WTC11 (cell line): ENCODE measurements at regions not wholly inside any gene's neighbourhood (a gene's known extent, or its start where the extent isn't known, plus 50 kb on each side); places are given as distances from the start of the nearest gene placed in this dataset.

Source experiments
- ATAC-seq: fragments of 200-7000 bp; cut with Tn5 transposase; 2 replicates; pipeline ENCODE4 v1.10.0; 2021; ENCODE audit warnings: mild to moderate bottlenecking, moderate library complexity
- CTCF ChIA-PET: fragments of 300-600 bp; sonication (Branson Sonifier 250); formaldehyde crosslinking; loops from one replicate; lab custom pipeline; 2021; ENCODE audit warnings: antibody characterized with exemption; lab: Charles Lee
- POLR2A ChIA-PET: fragments of 350-600 bp; sonication (Branson Sonifier 250); formaldehyde crosslinking; loops from one replicate; lab custom pipeline; 2021; ENCODE audit warnings: antibody characterized with exemption; lab: Charles Lee
- DNase-seq: peaks from one replicate; pipeline ENCODE4 v3.0.0; 2021; ENCODE audit warnings: low spot score
- H3K27ac Mint-ChIP-seq: 2 replicates; pipeline ENCODE4 v1.8.0; 2021; ENCODE audit warnings: mixed read lengths
- H3K27me3 Mint-ChIP-seq: 2 replicates; pipeline ENCODE4 v1.8.0; 2021; ENCODE audit warnings: low read depth, mild to moderate bottlenecking, moderate library complexity, mixed read lengths
- H3K36me3 Mint-ChIP-seq: 2 replicates; pipeline ENCODE4 v1.8.0; 2021; ENCODE audit warnings: mixed read lengths
- H3K4me1 Mint-ChIP-seq: 2 replicates; pipeline ENCODE4 v1.8.0; 2022; ENCODE audit warnings: mixed read lengths
- H3K4me3 Mint-ChIP-seq: 2 replicates; pipeline ENCODE4 v1.8.0; 2021; ENCODE audit warnings: mild to moderate bottlenecking, moderate library complexity, mixed read lengths
- H3K9me3 Mint-ChIP-seq: 2 replicates; pipeline ENCODE4 v1.8.0; 2021; ENCODE audit warnings: mixed read lengths
- ELF4 ChIP-seq: sonication (generic); formaldehyde crosslinking; IDR thresholded peaks from 2 replicates; pipeline ENCODE4 v1.8.1; 2022; ENCODE audit warnings: low read depth, mild to moderate bottlenecking, moderate library complexity, missing genetic modification reagents
- GRHL2 ChIP-seq: fragments of 250-450 bp; sonication (Bioruptor Pico); IDR thresholded peaks from 2 replicates; pipeline ENCODE4 v1.8.0; 2022; ENCODE audit warnings: mild to moderate bottlenecking, moderate library complexity; ENCODE audit not compliant: insufficient replicate concordance, severe bottlenecking
- GTF2I ChIP-seq: fragments of 250-450 bp; sonication (Bioruptor Pico); conservative IDR thresholded peaks from 2 replicates; pipeline ENCODE4 v1.4.0; 2021; ENCODE audit warnings: mild to moderate bottlenecking
- JUN ChIP-seq: sonication (generic); formaldehyde crosslinking; IDR thresholded peaks from 2 replicates; pipeline ENCODE4 v1.8.0; 2023; ENCODE audit warnings: mild to moderate bottlenecking, missing genetic modification reagents
- NR2C2 ChIP-seq: sonication (generic); formaldehyde crosslinking; IDR thresholded peaks from 2 replicates; pipeline ENCODE4 v1.8.0; 2022; ENCODE audit warnings: mild to moderate bottlenecking, missing genetic modification reagents
- OVOL2 ChIP-seq: fragments of 250-450 bp; sonication (Bioruptor Pico); IDR thresholded peaks from 2 replicates; pipeline ENCODE4 v1.9.0; 2021; ENCODE audit warnings: mild to moderate bottlenecking, borderline replicate concordance
- ZNF263 ChIP-seq: sonication (generic); formaldehyde crosslinking; IDR thresholded peaks from 2 replicates; pipeline ENCODE4 v1.8.1; 2022; ENCODE audit warnings: low read depth, mild to moderate bottlenecking, moderate library complexity, missing genetic modification reagents
- TF ChIP-seq, protein P1 (sequence below): fragments of 250-450 bp; sonication (Bioruptor Pico); IDR thresholded peaks from 2 replicates; pipeline ENCODE4 v1.9.0; 2021; ENCODE audit warnings: mild to moderate bottlenecking
- TF ChIP-seq, protein P2 (sequence below): sonication (generic); formaldehyde crosslinking; IDR thresholded peaks from 2 replicates; pipeline ENCODE4 v1.8.1; 2023; ENCODE audit warnings: mild to moderate bottlenecking, missing genetic modification reagents, moderate library complexity
- TF ChIP-seq, protein P3 (sequence below): sonication (generic); formaldehyde crosslinking; IDR thresholded peaks from 2 replicates; pipeline ENCODE4 v1.8.0; 2022; ENCODE audit warnings: mild to moderate bottlenecking, missing genetic modification reagents
- TF ChIP-seq, protein P4 (sequence below): sonication (generic); formaldehyde crosslinking; IDR thresholded peaks from 2 replicates; pipeline ENCODE4 v1.8.1; 2023; ENCODE audit warnings: mild to moderate bottlenecking, missing genetic modification reagents
- TF ChIP-seq, protein P5 (sequence below): sonication (generic); formaldehyde crosslinking; IDR thresholded peaks from 2 replicates; pipeline ENCODE4 v1.8.1; 2022; ENCODE audit warnings: mild to moderate bottlenecking, missing genetic modification reagents, moderate library complexity, borderline replicate concordance
- TF ChIP-seq, protein P6 (sequence below): sonication (generic); formaldehyde crosslinking; IDR thresholded peaks from 2 replicates; pipeline ENCODE4 v1.8.1; 2022; ENCODE audit warnings: missing genetic modification reagents, borderline replicate concordance
- TF ChIP-seq, protein P7 (sequence below): sonication (generic); formaldehyde crosslinking; IDR thresholded peaks from 2 replicates; pipeline ENCODE4 v1.8.1; 2023; ENCODE audit warnings: mild to moderate bottlenecking, moderate library complexity, missing genetic modification reagents
- TF ChIP-seq, protein P8 (sequence below): fragments of 200-600 bp; IDR thresholded peaks from 2 replicates; pipeline ENCODE4 v1.8.0; 2022; ENCODE audit warnings: antibody characterized with exemption

DNA sequence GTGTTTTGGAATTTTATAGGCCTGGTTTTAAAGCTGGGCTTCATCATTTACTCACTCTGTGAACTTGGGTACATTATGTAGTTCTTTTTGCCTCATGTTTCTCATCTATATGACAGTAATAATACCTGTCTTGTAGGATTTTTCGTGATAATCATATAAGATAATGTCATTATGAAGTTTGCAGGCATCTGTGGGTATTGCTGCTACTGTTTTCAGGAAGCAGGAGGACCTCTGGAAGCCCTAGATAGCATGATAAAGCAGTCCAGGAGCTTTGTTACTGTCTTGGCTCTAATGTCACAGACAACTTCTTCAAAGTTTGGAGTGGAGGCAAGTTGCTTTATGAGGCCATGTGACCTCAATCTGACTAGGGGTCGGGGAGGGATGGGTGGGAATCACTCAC, 145.0 kb upstream of the MEIS2 start:
- H3K27me3 Mint-ChIP-seq: no peaks in the 10 kb centered on the region
- H3K27ac Mint-ChIP-seq: no peak overlapping the region
- no peak overlapping the region for H3K4me3 Mint-ChIP-seq
- no peaks in the 10 kb centered on the region for H3K9me3 Mint-ChIP-seq
- ChIA-PET CTCF (no interaction called here), POLR2A (interaction anchor here (0.7 kb wide), 1 partner anchor 9 kb away, joined by 8 read pairs; no protein-coding TSS in a partner anchor)
- TF ChIP-seq GTF2I (no peak), GRHL2 (CRISPR knock-in tag) (no peak), ELF4 (CRISPR knock-in tag) (no peak), ZNF263 (CRISPR knock-in tag) (no peak)
- TF ChIP-seq, protein P1, sequence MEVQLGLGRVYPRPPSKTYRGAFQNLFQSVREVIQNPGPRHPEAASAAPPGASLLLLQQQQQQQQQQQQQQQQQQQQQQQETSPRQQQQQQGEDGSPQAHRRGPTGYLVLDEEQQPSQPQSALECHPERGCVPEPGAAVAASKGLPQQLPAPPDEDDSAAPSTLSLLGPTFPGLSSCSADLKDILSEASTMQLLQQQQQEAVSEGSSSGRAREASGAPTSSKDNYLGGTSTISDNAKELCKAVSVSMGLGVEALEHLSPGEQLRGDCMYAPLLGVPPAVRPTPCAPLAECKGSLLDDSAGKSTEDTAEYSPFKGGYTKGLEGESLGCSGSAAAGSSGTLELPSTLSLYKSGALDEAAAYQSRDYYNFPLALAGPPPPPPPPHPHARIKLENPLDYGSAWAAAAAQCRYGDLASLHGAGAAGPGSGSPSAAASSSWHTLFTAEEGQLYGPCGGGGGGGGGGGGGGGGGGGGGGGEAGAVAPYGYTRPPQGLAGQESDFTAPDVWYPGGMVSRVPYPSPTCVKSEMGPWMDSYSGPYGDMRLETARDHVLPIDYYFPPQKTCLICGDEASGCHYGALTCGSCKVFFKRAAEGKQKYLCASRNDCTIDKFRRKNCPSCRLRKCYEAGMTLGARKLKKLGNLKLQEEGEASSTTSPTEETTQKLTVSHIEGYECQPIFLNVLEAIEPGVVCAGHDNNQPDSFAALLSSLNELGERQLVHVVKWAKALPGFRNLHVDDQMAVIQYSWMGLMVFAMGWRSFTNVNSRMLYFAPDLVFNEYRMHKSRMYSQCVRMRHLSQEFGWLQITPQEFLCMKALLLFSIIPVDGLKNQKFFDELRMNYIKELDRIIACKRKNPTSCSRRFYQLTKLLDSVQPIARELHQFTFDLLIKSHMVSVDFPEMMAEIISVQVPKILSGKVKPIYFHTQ: no peak
- TF ChIP-seq, protein P2, sequence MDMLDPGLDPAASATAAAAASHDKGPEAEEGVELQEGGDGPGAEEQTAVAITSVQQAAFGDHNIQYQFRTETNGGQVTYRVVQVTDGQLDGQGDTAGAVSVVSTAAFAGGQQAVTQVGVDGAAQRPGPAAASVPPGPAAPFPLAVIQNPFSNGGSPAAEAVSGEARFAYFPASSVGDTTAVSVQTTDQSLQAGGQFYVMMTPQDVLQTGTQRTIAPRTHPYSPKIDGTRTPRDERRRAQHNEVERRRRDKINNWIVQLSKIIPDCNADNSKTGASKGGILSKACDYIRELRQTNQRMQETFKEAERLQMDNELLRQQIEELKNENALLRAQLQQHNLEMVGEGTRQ: no peak
- TF ChIP-seq, protein P3, sequence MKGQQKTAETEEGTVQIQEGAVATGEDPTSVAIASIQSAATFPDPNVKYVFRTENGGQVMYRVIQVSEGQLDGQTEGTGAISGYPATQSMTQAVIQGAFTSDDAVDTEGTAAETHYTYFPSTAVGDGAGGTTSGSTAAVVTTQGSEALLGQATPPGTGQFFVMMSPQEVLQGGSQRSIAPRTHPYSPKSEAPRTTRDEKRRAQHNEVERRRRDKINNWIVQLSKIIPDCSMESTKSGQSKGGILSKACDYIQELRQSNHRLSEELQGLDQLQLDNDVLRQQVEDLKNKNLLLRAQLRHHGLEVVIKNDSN: no peak
- TF ChIP-seq, protein P4, sequence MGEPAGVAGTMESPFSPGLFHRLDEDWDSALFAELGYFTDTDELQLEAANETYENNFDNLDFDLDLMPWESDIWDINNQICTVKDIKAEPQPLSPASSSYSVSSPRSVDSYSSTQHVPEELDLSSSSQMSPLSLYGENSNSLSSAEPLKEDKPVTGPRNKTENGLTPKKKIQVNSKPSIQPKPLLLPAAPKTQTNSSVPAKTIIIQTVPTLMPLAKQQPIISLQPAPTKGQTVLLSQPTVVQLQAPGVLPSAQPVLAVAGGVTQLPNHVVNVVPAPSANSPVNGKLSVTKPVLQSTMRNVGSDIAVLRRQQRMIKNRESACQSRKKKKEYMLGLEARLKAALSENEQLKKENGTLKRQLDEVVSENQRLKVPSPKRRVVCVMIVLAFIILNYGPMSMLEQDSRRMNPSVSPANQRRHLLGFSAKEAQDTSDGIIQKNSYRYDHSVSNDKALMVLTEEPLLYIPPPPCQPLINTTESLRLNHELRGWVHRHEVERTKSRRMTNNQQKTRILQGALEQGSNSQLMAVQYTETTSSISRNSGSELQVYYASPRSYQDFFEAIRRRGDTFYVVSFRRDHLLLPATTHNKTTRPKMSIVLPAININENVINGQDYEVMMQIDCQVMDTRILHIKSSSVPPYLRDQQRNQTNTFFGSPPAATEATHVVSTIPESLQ (CRISPR knock-in tag): no peak
- TF ChIP-seq, protein P5, sequence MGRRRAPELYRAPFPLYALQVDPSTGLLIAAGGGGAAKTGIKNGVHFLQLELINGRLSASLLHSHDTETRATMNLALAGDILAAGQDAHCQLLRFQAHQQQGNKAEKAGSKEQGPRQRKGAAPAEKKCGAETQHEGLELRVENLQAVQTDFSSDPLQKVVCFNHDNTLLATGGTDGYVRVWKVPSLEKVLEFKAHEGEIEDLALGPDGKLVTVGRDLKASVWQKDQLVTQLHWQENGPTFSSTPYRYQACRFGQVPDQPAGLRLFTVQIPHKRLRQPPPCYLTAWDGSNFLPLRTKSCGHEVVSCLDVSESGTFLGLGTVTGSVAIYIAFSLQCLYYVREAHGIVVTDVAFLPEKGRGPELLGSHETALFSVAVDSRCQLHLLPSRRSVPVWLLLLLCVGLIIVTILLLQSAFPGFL (CRISPR knock-in tag): no peak
- TF ChIP-seq, protein P6, sequence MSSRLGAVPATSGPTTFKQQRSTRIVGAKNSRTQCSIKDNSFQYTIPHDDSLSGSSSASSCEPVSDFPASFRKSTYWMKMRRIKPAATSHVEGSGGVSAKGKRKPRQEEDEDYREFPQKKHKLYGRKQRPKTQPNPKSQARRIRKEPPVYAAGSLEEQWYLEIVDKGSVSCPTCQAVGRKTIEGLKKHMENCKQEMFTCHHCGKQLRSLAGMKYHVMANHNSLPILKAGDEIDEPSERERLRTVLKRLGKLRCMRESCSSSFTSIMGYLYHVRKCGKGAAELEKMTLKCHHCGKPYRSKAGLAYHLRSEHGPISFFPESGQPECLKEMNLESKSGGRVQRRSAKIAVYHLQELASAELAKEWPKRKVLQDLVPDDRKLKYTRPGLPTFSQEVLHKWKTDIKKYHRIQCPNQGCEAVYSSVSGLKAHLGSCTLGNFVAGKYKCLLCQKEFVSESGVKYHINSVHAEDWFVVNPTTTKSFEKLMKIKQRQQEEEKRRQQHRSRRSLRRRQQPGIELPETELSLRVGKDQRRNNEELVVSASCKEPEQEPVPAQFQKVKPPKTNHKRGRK: no peak
- DNase-seq (no peak), ATAC-seq (no peak)
- H3K36me3 Mint-ChIP-seq: no peaks in the 10 kb centered on the region
- peaks cover 4% of the 10 kb centered on the region; the same call in 1 of the 2 replicates for H3K4me1 Mint-ChIP-seq

DNA sequence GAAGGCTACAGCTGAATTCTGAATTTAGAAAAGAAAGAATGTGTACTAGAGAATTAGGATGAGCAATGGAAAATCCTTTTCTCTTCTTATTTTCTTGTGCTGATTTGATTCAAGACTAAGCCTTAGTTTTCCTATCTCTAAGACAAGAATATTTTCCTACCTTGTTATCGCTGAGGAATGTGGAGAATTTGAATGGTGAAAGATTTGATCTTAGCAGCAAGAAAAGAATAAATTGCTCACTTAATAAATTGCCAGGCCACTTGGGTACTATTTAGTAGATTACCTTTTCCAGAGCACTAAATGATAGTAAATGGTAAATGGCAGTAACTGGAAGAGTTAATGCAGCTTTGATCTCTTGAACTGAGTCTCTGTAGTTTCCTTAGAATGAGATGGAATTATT, 145.7 kb upstream of the MEIS2 start:
- Mint-ChIP-seq H3K27me3 (no peaks in the 10 kb centered on the region), H3K9me3 (no peaks in the 10 kb centered on the region), H3K27ac (no peak overlapping the region), H3K4me1 (peaks cover 4% of the 10 kb centered on the region; the same call in 1 of the 2 replicates)
- POLR2A ChIA-PET: interaction anchor here (0.7 kb wide), 1 partner anchor 10 kb away, joined by 8 read pairs; no protein-coding TSS in a partner anchor
- TF ChIP-seq JUN: no peak
- TF ChIP-seq, protein P7, sequence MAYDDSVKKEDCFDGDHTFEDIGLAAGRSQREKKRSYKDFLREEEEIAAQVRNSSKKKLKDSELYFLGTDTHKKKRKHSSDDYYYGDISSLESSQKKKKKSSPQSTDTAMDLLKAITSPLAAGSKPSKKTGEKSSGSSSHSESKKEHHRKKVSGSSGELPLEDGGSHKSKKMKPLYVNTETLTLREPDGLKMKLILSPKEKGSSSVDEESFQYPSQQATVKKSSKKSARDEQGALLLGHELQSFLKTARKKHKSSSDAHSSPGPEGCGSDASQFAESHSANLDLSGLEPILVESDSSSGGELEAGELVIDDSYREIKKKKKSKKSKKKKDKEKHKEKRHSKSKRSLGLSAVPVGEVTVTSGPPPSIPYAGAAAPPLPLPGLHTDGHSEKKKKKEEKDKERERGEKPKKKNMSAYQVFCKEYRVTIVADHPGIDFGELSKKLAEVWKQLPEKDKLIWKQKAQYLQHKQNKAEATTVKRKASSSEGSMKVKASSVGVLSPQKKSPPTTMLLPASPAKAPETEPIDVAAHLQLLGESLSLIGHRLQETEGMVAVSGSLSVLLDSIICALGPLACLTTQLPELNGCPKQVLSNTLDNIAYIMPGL: no peak
- TF ChIP-seq, protein P8, sequence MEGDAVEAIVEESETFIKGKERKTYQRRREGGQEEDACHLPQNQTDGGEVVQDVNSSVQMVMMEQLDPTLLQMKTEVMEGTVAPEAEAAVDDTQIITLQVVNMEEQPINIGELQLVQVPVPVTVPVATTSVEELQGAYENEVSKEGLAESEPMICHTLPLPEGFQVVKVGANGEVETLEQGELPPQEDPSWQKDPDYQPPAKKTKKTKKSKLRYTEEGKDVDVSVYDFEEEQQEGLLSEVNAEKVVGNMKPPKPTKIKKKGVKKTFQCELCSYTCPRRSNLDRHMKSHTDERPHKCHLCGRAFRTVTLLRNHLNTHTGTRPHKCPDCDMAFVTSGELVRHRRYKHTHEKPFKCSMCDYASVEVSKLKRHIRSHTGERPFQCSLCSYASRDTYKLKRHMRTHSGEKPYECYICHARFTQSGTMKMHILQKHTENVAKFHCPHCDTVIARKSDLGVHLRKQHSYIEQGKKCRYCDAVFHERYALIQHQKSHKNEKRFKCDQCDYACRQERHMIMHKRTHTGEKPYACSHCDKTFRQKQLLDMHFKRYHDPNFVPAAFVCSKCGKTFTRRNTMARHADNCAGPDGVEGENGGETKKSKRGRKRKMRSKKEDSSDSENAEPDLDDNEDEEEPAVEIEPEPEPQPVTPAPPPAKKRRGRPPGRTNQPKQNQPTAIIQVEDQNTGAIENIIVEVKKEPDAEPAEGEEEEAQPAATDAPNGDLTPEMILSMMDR: no peak
- TF ChIP-seq OVOL2 (CRISPR knock-in tag): no peak
- no peak for TF ChIP-seq NR2C2 (CRISPR knock-in tag)
- TF ChIP-seq, all 79 proteins: peak for 0
- DNase-seq (no peak), ATAC-seq (no peak)
- CTCF ChIA-PET: no interaction called here
- Mint-ChIP-seq H3K4me3 (no peak overlapping the region), H3K36me3 (no peaks in the 10 kb centered on the region)
